K562 (cell line): ENCODE measurements at regions not wholly inside any gene's neighbourhood (a gene's known extent, or its start where the extent isn't known, plus 50 kb on each side); places are given as distances from the start of the nearest gene placed in this dataset.

Experiments used
- ATAC-seq: fragments of 200-7000 bp; cut with Tn5 transposase; 3 replicates; pipeline ENCODE4 v1.9.1; 2020; ENCODE audit warnings: moderate library complexity
- BruUV-seq: library from RNA; stranded (reverse); fragments of 400-500 nt; replicated peaks from 2 replicates; lab custom pipeline; 2021; lab: Mats Ljungman, UMichigan
- CTCF ChIA-PET: fragments of 300-600 bp; formaldehyde crosslinking; extraction: SDS; loops from one replicate; lab custom pipeline; 2021; ENCODE audit warnings: low intra/inter-chr PET ratio; lab: Yijun Ruan, JAX
- POLR2A ChIA-PET: fragments of 300-600, 350-650 bp; sonication (Branson Sonifier 250); formaldehyde crosslinking; extraction: SDS; loops from one replicate; lab custom pipeline; 2021; ENCODE audit warnings: antibody characterized with exemption, inconsistent platforms; lab: Yijun Ruan, JAX
- DNase-seq, 4 experiments: peaks; one replicate each; pipeline versions ENCODE4 v3.0.0 to v3.0.0-alpha.2; 2011 to 2018; ENCODE audit warnings: low spot score in 3 of 4, mixed read lengths in 3 of 4; ENCODE audit errors: extremely low read depth in 1 of 4
- FAIRE-seq: peaks from 2 replicates; lab custom pipeline; 2011; peaks lifted over from hg19 to GRCh38; lab: Jason Lieb, UNC
- H2AFZ ChIP-seq: 2 replicates; pipeline ENCODE4 v1.6.0; 2011; ENCODE audit warnings: low read depth, low read length, control low read depth, inconsistent platforms
- H3K27ac ChIP-seq: fragments of 200-600 bp; 3 replicates; pipeline ENCODE4 v1.8.0; 2011; ENCODE audit warnings: low read depth, mild to moderate bottlenecking, control low read depth, inconsistent platforms, low read length, moderate library complexity, mixed read lengths; ENCODE audit errors: extremely low read depth
- H3K27me3 ChIP-seq, 2 experiments: fragments of 300-600 bp in 1 of 2; 2 replicates in 1 of 2; 3 replicates in 1 of 2; pipeline versions ENCODE4 v1.6.0 to v1.8.0; 2011; ENCODE audit warnings: inconsistent platforms in 2 of 2, low read length in 2 of 2, mild to moderate bottlenecking in 1 of 2, mixed read lengths in 1 of 2, moderate library complexity in 1 of 2; ENCODE audit not compliant: control insufficient read depth in 2 of 2, insufficient read depth in 2 of 2
- H3K36me3 ChIP-seq: fragments of 300-600 bp; 3 replicates; pipeline ENCODE4 v1.8.0; 2011; ENCODE audit warnings: mild to moderate bottlenecking, low read length, inconsistent platforms; ENCODE audit not compliant: control insufficient read depth, insufficient read depth
- H3K4me1 ChIP-seq, 2 experiments: fragments of 200-600 bp in 1 of 2; replicated peaks in 1 of 2; 2 replicates in 1 of 2; 3 replicates in 1 of 2; pipeline versions ENCODE4 v1.5.1 to v1.8.0; 2011; ENCODE audit warnings: inconsistent platforms in 2 of 2, low read length in 2 of 2, mild to moderate bottlenecking in 1 of 2, mixed read lengths in 1 of 2, moderate library complexity in 1 of 2; ENCODE audit not compliant: control insufficient read depth in 2 of 2, insufficient read depth in 2 of 2
- H3K4me2 ChIP-seq: 2 replicates; pipeline ENCODE4 v1.6.1; 2011; ENCODE audit warnings: low read length, control low read depth, inconsistent platforms, mixed read lengths; ENCODE audit not compliant: insufficient read depth
- H3K4me3 ChIP-seq: fragments of 200-600 bp; sonication (generic), shearing (Covaris generic); 2 replicates; pipeline ENCODE4 v1.5.1; 2016; ENCODE audit warnings: control low read depth, inconsistent platforms
- H3K79me2 ChIP-seq: fragments of 200-600 bp; 3 replicates; pipeline ENCODE4 v1.8.0; 2011; ENCODE audit warnings: low read length, inconsistent platforms; ENCODE audit not compliant: control insufficient read depth, insufficient read depth
- H3K9ac ChIP-seq, 2 experiments: 2 replicates each; pipeline versions ENCODE4 v1.6.0 to v1.6.1; 2011; ENCODE audit warnings: low read depth in 2 of 2, low read length in 2 of 2, control low read depth in 1 of 2, inconsistent platforms in 1 of 2, mild to moderate bottlenecking in 1 of 2, mixed read lengths in 1 of 2; ENCODE audit not compliant: insufficient read depth in 1 of 2
- H3K9me1 ChIP-seq: one replicate; pipeline ENCODE4 v1.6.0; 2011; ENCODE audit warnings: inconsistent platforms, mild to moderate bottlenecking, low read length, moderate library complexity; ENCODE audit not compliant: control insufficient read depth, insufficient read depth
- H3K9me3 ChIP-seq: replicated peaks from 2 replicates; pipeline ENCODE4 v1.5.1; 2011; ENCODE audit warnings: low read depth, low read length, inconsistent platforms; ENCODE audit not compliant: control insufficient read depth, insufficient read depth
- H4K20me1 ChIP-seq: replicated peaks from 2 replicates; pipeline ENCODE4 v1.6.1; 2011; ENCODE audit warnings: low read length, inconsistent platforms, mixed read lengths; ENCODE audit not compliant: control insufficient read depth, insufficient read depth
- ELF1 ChIP-seq: fragments of 200-800 bp; sonication (Bioruptor generic); IDR thresholded peaks from 2 replicates; pipeline ENCODE4 v1.6.1; 2016; ENCODE audit warnings: missing genetic modification characterization, missing compliant biosample characterization
- KLF1 ChIP-seq: fragments of 450-650 bp; IDR thresholded peaks from 2 replicates; pipeline ENCODE4 v1.6.1; 2016; ENCODE audit warnings: missing genetic modification characterization, missing compliant biosample characterization
- TFE3 ChIP-seq: fragments of 450-650 bp; formaldehyde crosslinking; IDR thresholded peaks from 2 replicates; pipeline ENCODE4 v1.4.0; 2020; ENCODE audit warnings: mild to moderate bottlenecking, mixed read lengths
- TOE1 ChIP-seq, 2 experiments: fragments of 450-650 bp in 1 of 2; sonication (generic) in 1 of 2; formaldehyde crosslinking in 1 of 2; IDR thresholded peaks; 2 replicates each; pipeline versions ENCODE4 v1.7.1 to v1.8.0; 2016 to 2022; ENCODE audit warnings: borderline replicate concordance in 2 of 2, mild to moderate bottlenecking in 2 of 2, antibody characterized with exemption in 1 of 2, inconsistent platforms in 1 of 2, low read depth in 1 of 2, missing genetic modification reagents in 1 of 2, moderate library complexity in 1 of 2
- WGBS: fragments of 100-300 bp; shearing (Covaris generic); methylation state at CpG from one replicate; pipeline ENCODE4 v1.1.6; 2016; ENCODE audit warnings: low coverage, mixed read lengths; ENCODE audit not compliant: insufficient coverage; ENCODE audit errors: missing lambda C conversion rate; 5-methylcytosine and 5-hydroxymethylcytosine counted together
- in situ Hi-C: fragments of 300-500 bp; cut with MboI; formaldehyde crosslinking; loops from 4 replicates; pipeline ENCODE4 v1.15.0; 2018; ENCODE audit warnings: inconsistent platforms, mixed read lengths
- intact Hi-C: fragments of 100-400 bp; cut with micrococcal nuclease; formaldehyde crosslinking; loops from 2 replicates; pipeline ENCODE4 v1.14.2; 2022
- TF ChIP-seq, protein P1 (sequence below): fragments of 450-650 bp; IDR thresholded peaks from 2 replicates; pipeline ENCODE4 v1.6.1; 2017; ENCODE audit warnings: antibody characterized with exemption, mild to moderate bottlenecking

- TF ChIP-seq KLF1 (tag) (no peak), TFE3 (peak; percentile 91), ELF1 (0 out of 2 replicates have a peak, but pooled peaks have one; percentile 37), TOE1 (IDR thresholded peaks at IDR 0.05; ENCODE audit: borderline replicate concordance) (0 out of 2 replicates have a peak, but pooled peaks have one; percentile 27), TOE1 (CRISPR knock-in tag; IDR thresholded peaks at IDR 0.05; ENCODE audit: borderline replicate concordance, low read depth) (no peak)
- TF ChIP-seq, protein P1, sequence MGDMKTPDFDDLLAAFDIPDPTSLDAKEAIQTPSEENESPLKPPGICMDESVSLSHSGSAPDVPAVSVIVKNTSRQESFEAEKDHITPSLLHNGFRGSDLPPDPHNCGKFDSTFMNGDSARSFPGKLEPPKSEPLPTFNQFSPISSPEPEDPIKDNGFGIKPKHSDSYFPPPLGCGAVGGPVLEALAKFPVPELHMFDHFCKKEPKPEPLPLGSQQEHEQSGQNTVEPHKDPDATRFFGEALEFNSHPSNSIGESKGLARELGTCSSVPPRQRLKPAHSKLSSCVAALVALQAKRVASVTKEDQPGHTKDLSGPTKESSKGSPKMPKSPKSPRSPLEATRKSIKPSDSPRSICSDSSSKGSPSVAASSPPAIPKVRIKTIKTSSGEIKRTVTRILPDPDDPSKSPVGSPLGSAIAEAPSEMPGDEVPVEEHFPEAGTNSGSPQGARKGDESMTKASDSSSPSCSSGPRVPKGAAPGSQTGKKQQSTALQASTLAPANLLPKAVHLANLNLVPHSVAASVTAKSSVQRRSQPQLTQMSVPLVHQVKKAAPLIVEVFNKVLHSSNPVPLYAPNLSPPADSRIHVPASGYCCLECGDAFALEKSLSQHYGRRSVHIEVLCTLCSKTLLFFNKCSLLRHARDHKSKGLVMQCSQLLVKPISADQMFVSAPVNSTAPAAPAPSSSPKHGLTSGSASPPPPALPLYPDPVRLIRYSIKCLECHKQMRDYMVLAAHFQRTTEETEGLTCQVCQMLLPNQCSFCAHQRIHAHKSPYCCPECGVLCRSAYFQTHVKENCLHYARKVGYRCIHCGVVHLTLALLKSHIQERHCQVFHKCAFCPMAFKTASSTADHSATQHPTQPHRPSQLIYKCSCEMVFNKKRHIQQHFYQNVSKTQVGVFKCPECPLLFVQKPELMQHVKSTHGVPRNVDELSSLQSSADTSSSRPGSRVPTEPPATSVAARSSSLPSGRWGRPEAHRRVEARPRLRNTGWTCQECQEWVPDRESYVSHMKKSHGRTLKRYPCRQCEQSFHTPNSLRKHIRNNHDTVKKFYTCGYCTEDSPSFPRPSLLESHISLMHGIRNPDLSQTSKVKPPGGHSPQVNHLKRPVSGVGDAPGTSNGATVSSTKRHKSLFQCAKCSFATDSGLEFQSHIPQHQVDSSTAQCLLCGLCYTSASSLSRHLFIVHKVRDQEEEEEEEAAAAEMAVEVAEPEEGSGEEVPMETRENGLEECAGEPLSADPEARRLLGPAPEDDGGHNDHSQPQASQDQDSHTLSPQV = no peak
- TF ChIP-seq, all 486 proteins: peak for 3
- ChIA-PET POLR2A (interaction anchor here (0.7 to 1.9 kb wide), 4 partner anchors 11 to 255 kb away, joined by 3 to 5 read pairs (median 4); no protein-coding TSS in a partner anchor), CTCF (no interaction called here)
- no peak overlapping the region for H3K4me3 ChIP-seq
- H4K20me1 ChIP-seq = no peaks in the 10 kb centered on the region
- DNase-seq = no peak
- intact Hi-C loops = no loop called here
- no peak overlapping the region for H3K27ac ChIP-seq
- WGBS = 3% methylated on average over 3 of the region's 3 CpGs
- H3K4me2 ChIP-seq = no peak overlapping the region
- H3K79me2 ChIP-seq = no peaks in the 10 kb centered on the region
- H2AFZ ChIP-seq = peak overlapping the region; percentile 21; the same call in 1 of the 2 replicates
- H3K9me3 ChIP-seq = no peaks in the 10 kb centered on the region
- no peak for FAIRE-seq
- no peaks in the 10 kb centered on the region; a peak in 1 of 5 replicates for H3K27me3 ChIP-seq
- ATAC-seq = no peak; the same call in 2 of the 3 replicates
- in situ Hi-C loops = loop anchor here (10.0 to 25.0 kb wide), 4 partner anchors 296 to 1113 kb away; partner anchors contain the start of gene LMNB1
- BruUV-seq = no TSS peak
- H3K36me3 ChIP-seq = no peaks in the 10 kb centered on the region
- no peaks in the 10 kb centered on the region for H3K9me1 ChIP-seq
- peaks cover 0 to 9% of the 10 kb centered on the region in 2 experiments; a peak in 2 of 5 replicates for H3K4me1 ChIP-seq
- H3K9ac ChIP-seq = no peak overlapping the region
Observed at GRCh38 chr5:126348855-126349635, 74.2 kb upstream of the GRAMD2B start.
